Liver (tissue), 3 donors: ENCODE measurements at regions not wholly inside any gene's neighbourhood (a gene's known extent, or its start where the extent isn't known, plus 50 kb on each side); places are given as distances from the start of the nearest gene placed in this dataset.

Experiments used
- CTCF ChIP-seq: fragments of 150-350 bp; IDR thresholded peaks from 2 replicates; pipeline ENCODE4 v1.5.1; 2017; ENCODE audit warnings: improper control_type of control experiment, low read depth, low read length; ENCODE audit not compliant: missing input control
- GABPA ChIP-seq, 2 donors: IDR thresholded peaks in 1 of 2; conservative IDR thresholded peaks in 1 of 2; 2 replicates each; pipeline ENCODE4 v1.6.1; 2016; ENCODE audit warnings: antibody characterized with exemption in 2 of 2, mild to moderate bottlenecking in 1 of 2, moderate library complexity in 1 of 2
- JUND ChIP-seq, 2 donors: IDR thresholded peaks; 2 replicates each; pipeline ENCODE4 v1.6.1; 2016; ENCODE audit warnings: antibody characterized with exemption in 2 of 2
- MAX ChIP-seq: IDR thresholded peaks from 2 replicates; pipeline ENCODE4 v1.6.1; 2016; ENCODE audit warnings: antibody characterized with exemption
- RAD21 ChIP-seq, 2 donors: IDR thresholded peaks; 2 replicates each; pipeline ENCODE4 v1.6.1; 2016; ENCODE audit warnings: antibody characterized with exemption in 2 of 2, mild to moderate bottlenecking in 2 of 2
- REST ChIP-seq: IDR thresholded peaks from 2 replicates; pipeline ENCODE4 v1.6.1; 2016; ENCODE audit warnings: antibody characterized with exemption, mild to moderate bottlenecking
- RXRA ChIP-seq, 2 donors: IDR thresholded peaks; 2 replicates each; pipeline ENCODE4 v1.6.1; 2017 to 2018; ENCODE audit warnings: antibody characterized with exemption in 2 of 2, mild to moderate bottlenecking in 1 of 2
- TAF1 ChIP-seq: conservative IDR thresholded peaks from 2 replicates; pipeline ENCODE4 v1.6.1; 2016; ENCODE audit warnings: antibody characterized with exemption, mild to moderate bottlenecking
- YY1 ChIP-seq: IDR thresholded peaks from 2 replicates; pipeline ENCODE4 v1.6.1; 2016; ENCODE audit warnings: antibody characterized with exemption, mild to moderate bottlenecking
- donor health status: healthy.
- donor health status: healthy.

- no peak for TF ChIP-seq YY1
- TF ChIP-seq CTCF = no peak
- no peak for TF ChIP-seq RXRA (IDR thresholded peaks at IDR 0.05)
- no peak for TF ChIP-seq RAD21 (IDR thresholded peaks at IDR 0.05)
- no peak for TF ChIP-seq TAF1
- TF ChIP-seq REST = no peak
- no peak for TF ChIP-seq MAX
- TF ChIP-seq GABPA (IDR thresholded peaks at IDR 0.05 in 1 of 2, conservative IDR thresholded peaks at IDR 0.05 in 1 of 2) = no peak
- no peak for TF ChIP-seq JUND (IDR thresholded peaks at IDR 0.05)
Observed at GRCh38 chr10:7027913-7028808, 382.7 kb downstream of the SFMBT2 start.
